PC-3 (cell line): ENCODE measurements at regions not wholly inside any gene's neighbourhood (a gene's known extent, or its start where the extent isn't known, plus 50 kb on each side); places are given as distances from the start of the nearest gene placed in this dataset.

ENCODE experiments used
- ATAC-seq: fragments of 200-7000 bp; cut with Tn5 transposase; 2 replicates; pipeline ENCODE4 v1.9.1; 2020; ENCODE audit warnings: mild to moderate bottlenecking, moderate library complexity
- BruUV-seq: library from RNA; stranded (reverse); fragments of 400-500 nt; replicated peaks from 2 replicates; lab custom pipeline; 2021; lab: Mats Ljungman, UMichigan
- CTCF ChIA-PET: fragments of 300-600 bp; sonication (Branson Sonifier 250); formaldehyde crosslinking; loops from one replicate; lab custom pipeline; 2022; ENCODE audit warnings: antibody characterized with exemption; lab: Charles Lee
- POLR2A ChIA-PET: fragments of 300-600 bp; sonication (Branson Sonifier 250); formaldehyde crosslinking; loops from one replicate; lab custom pipeline; 2022; ENCODE audit warnings: antibody characterized with exemption; ENCODE audit not compliant: unreplicated experiment; lab: Charles Lee
- DNase-seq: peaks from one replicate; pipeline ENCODE4 v3.0.0-alpha.2; 2015
- H2AFZ ChIP-seq: fragments of 300-600 bp; sonication (generic); 2 replicates; pipeline ENCODE4 v1.6.0; 2016; ENCODE audit warnings: antibody characterized with exemption, low read length
- H3F3A ChIP-seq: fragments of 300-600 bp; sonication (generic); one replicate; pipeline ENCODE4 v1.6.0; 2017; ENCODE audit warnings: antibody characterized with exemption, low read length, control low read depth, mild to moderate bottlenecking; ENCODE audit not compliant: unreplicated experiment
- H3K27ac ChIP-seq: fragments of 300-600 bp; sonication (generic); 2 replicates; pipeline ENCODE4 v1.5.1; 2016; ENCODE audit warnings: mild to moderate bottlenecking, low read length
- H3K27me3 ChIP-seq: fragments of 300-600 bp; sonication (generic); 2 replicates; pipeline ENCODE4 v1.6.1; 2016; ENCODE audit warnings: low read length, mixed read lengths
- H3K36me3 ChIP-seq: fragments of 300-600 bp; sonication (generic); 2 replicates; pipeline ENCODE4 v1.6.1; 2016; ENCODE audit warnings: low read depth, mixed run types, low read length, mixed read lengths
- H3K4me1 ChIP-seq: fragments of 300-600 bp; sonication (generic); 2 replicates; pipeline ENCODE4 v1.5.1; 2016; ENCODE audit warnings: low read length; ENCODE audit not compliant: insufficient read depth
- H3K4me2 ChIP-seq: fragments of 300-600 bp; sonication (generic); 2 replicates; pipeline ENCODE4 v1.6.0; 2016; ENCODE audit warnings: low read length
- H3K4me3 ChIP-seq: fragments of 300-600 bp; sonication (generic); 2 replicates; pipeline ENCODE4 v1.5.1; 2016; ENCODE audit warnings: mild to moderate bottlenecking, low read length, mixed read lengths
- H3K79me2 ChIP-seq: fragments of 300-600 bp; sonication (generic); 2 replicates; pipeline ENCODE4 v1.6.1; 2017; ENCODE audit warnings: low read length, mixed read lengths
- H3K9ac ChIP-seq: fragments of 300-600 bp; sonication (generic); 2 replicates; pipeline ENCODE4 v1.6.0; 2016; ENCODE audit warnings: mild to moderate bottlenecking, low read length
- H3K9me2 ChIP-seq: fragments of 300-600 bp; sonication (generic); replicated peaks from 2 replicates; pipeline ENCODE4 v1.6.1; 2016; ENCODE audit warnings: mixed run types, low read length, mixed read lengths
- H3K9me3 ChIP-seq: fragments of 300-600 bp; sonication (generic); 2 replicates; pipeline ENCODE4 v1.6.1; 2016; ENCODE audit warnings: low read length, mixed read lengths
- H4K20me1 ChIP-seq: fragments of 300-600 bp; sonication (generic); 2 replicates; pipeline ENCODE4 v1.6.1; 2016; ENCODE audit warnings: low read length, mixed read lengths
- CTCF ChIP-seq: fragments of 300-600 bp; sonication (generic); conservative IDR thresholded peaks from 2 replicates; pipeline ENCODE4 v1.5.1; 2017; ENCODE audit warnings: antibody characterized with exemption, low read depth, mild to moderate bottlenecking, low read length
- EZH2 ChIP-seq: fragments of 300-600 bp; sonication (generic); IDR thresholded peaks from one replicate; pipeline ENCODE4 v1.6.1; 2017; ENCODE audit warnings: antibody characterized with exemption, mild to moderate bottlenecking, low read length; ENCODE audit not compliant: unreplicated experiment
- EZH2phosphoT487 ChIP-seq: fragments of 300-600 bp; sonication (generic); IDR thresholded peaks from 2 replicates; pipeline ENCODE4 v1.6.1; 2018; ENCODE audit warnings: mild to moderate bottlenecking, antibody characterized with exemption, low read length, borderline replicate concordance
- intact Hi-C: fragments of 100-400 bp; cut with micrococcal nuclease; formaldehyde crosslinking; loops from 2 replicates; pipeline ENCODE4 v1.9.0; 2023

- Histone ChIP-seq H3K9me2 (no peaks in the 10 kb centered on the region), H3K9ac (no peak overlapping the region), H4K20me1 (no peaks in the 10 kb centered on the region), H3K4me3 (no peak overlapping the region), H3K27me3 (no peaks in the 10 kb centered on the region), H3F3A (no peaks in the 10 kb centered on the region), H3K4me1 (no peaks in the 10 kb centered on the region), H2AFZ (no peak overlapping the region), H3K9me3 (no peaks in the 10 kb centered on the region), H3K4me2 (no peak overlapping the region), H3K79me2 (no peaks in the 10 kb centered on the region), H3K27ac (no peak overlapping the region), H3K36me3 (no peaks in the 10 kb centered on the region)
- ChIA-PET POLR2A (no interaction called here), CTCF (interaction anchor here (0.7 kb wide), 1 partner anchor 724 kb away, joined by 3 read pairs; no protein-coding TSS in a partner anchor)
- BruUV-seq = no TSS peak
- no peak for DNase-seq
- TF ChIP-seq EZH2phosphoT487 = no peak
- no peak for TF ChIP-seq EZH2
- TF ChIP-seq CTCF = no peak
- intact Hi-C loops = no loop called here
- no peak for ATAC-seq
These were observed 74.5 kb upstream of the TIAM2 start for GRCh38 chr6:154920495-154921200.

GRCh38 chr6:154921482-154921881 lies 73.6 kb upstream of the TIAM2 start:
- Histone ChIP-seq H3K4me2 (no peak overlapping the region), H2AFZ (no peak overlapping the region), H3K4me3 (no peak overlapping the region), H3K9me2 (no peaks in the 10 kb centered on the region), H4K20me1 (no peaks in the 10 kb centered on the region), H3K4me1 (no peaks in the 10 kb centered on the region), H3K9me3 (no peaks in the 10 kb centered on the region), H3K36me3 (no peaks in the 10 kb centered on the region), H3K9ac (no peak overlapping the region), H3K27me3 (no peaks in the 10 kb centered on the region), H3K27ac (no peak overlapping the region), H3K79me2 (no peaks in the 10 kb centered on the region), H3F3A (no peaks in the 10 kb centered on the region)
- CTCF ChIA-PET = no interaction called here
- intact Hi-C loops = no loop called here
- BruUV-seq = no TSS peak
- no peak for ATAC-seq
- TF ChIP-seq EZH2 (no peak), CTCF (no peak), EZH2phosphoT487 (no peak)
- peak; percentile 10 for DNase-seq
- POLR2A ChIA-PET = no interaction called here

GRCh38 chr6:154923199-154923869 lies 71.8 kb upstream of the TIAM2 start:
- TF ChIP-seq CTCF = no peak
- no peak for TF ChIP-seq EZH2phosphoT487
- TF ChIP-seq EZH2 = no peak
- no peak overlapping the region for H3K9ac ChIP-seq
- H3K27ac ChIP-seq = no peak overlapping the region
- no peaks in the 10 kb centered on the region for H3K36me3 ChIP-seq
- no peak overlapping the region for H3K4me2 ChIP-seq
- H3K4me3 ChIP-seq = no peak overlapping the region
- no peaks in the 10 kb centered on the region for H3F3A ChIP-seq
- ATAC-seq (no peak), DNase-seq (no peak)
- no peaks in the 10 kb centered on the region for H4K20me1 ChIP-seq
- ChIA-PET POLR2A (no interaction called here), CTCF (no interaction called here)
- H3K27me3 ChIP-seq = no peaks in the 10 kb centered on the region
- no peaks in the 10 kb centered on the region for H3K79me2 ChIP-seq
- H3K9me2 ChIP-seq = no peaks in the 10 kb centered on the region
- H2AFZ ChIP-seq = no peak overlapping the region
- H3K4me1 ChIP-seq = no peaks in the 10 kb centered on the region
- H3K9me3 ChIP-seq = no peaks in the 10 kb centered on the region
- intact Hi-C loops = no loop called here
- no TSS peak for BruUV-seq
